Activated CD4-positive, alpha-beta T cell treated with anti-CD3 and anti-CD28 coated beads, Interleukin-2, amount 10 ng/mL, durations not matched to agents 24 days and 14 days (primary cell): ENCODE measurements at regions not wholly inside any gene's neighbourhood (a gene's known extent, or its start where the extent isn't known, plus 50 kb on each side); places are given as distances from the start of the nearest gene placed in this dataset.
"Not testable (repeated sequence)": the region's sequence is repeated elsewhere in the genome, so short reads cannot be mapped to it uniquely, and the experiment has no call there.

Experiments used
- DNase-seq: peaks from one replicate; pipeline ENCODE4 v3.0.0; 2022
- H3K27ac Mint-ChIP-seq: one replicate; pipeline ENCODE4 v1.8.0; 2022; ENCODE audit warnings: mild to moderate bottlenecking, mixed read lengths
- H3K27me3 Mint-ChIP-seq: one replicate; pipeline ENCODE4 v1.8.0; 2022; ENCODE audit warnings: mixed read lengths
- H3K36me3 Mint-ChIP-seq: one replicate; pipeline ENCODE4 v1.8.0; 2022; ENCODE audit warnings: low read depth, mild to moderate bottlenecking, mixed read lengths
- H3K4me1 Mint-ChIP-seq: one replicate; pipeline ENCODE4 v1.8.0; 2021; ENCODE audit warnings: mixed read lengths
- H3K4me3 Mint-ChIP-seq: one replicate; pipeline ENCODE4 v1.8.0; 2022; ENCODE audit warnings: mild to moderate bottlenecking, moderate library complexity, mixed read lengths
- H3K9me3 Mint-ChIP-seq: one replicate; pipeline ENCODE4 v1.8.0; 2021; ENCODE audit warnings: mixed read lengths
- intact Hi-C: fragments of 100-400 bp; cut with micrococcal nuclease; formaldehyde crosslinking; loops from one replicate; pipeline ENCODE4 v1.15.1; 2023

- intact Hi-C loops, H3K27ac Mint-ChIP-seq: not testable (repeated sequence)
Observed at GRCh38 chr10:42533866-42534265, 104.5 kb downstream of the ZNF33B start.

GRCh38 chr10:42532996-42533395, 105.4 kb downstream of the ZNF33B start:
- H3K9me3 Mint-ChIP-seq, result peaks cover 24% of the 10 kb centered on the region
- no peaks in the 10 kb centered on the region for H3K27me3 Mint-ChIP-seq
- peaks cover 25% of the 10 kb centered on the region for H3K36me3 Mint-ChIP-seq
- intact Hi-C loops, result no loop called here
- H3K4me1 Mint-ChIP-seq, result no peaks in the 10 kb centered on the region
- H3K4me3 Mint-ChIP-seq, result no peak overlapping the region
- H3K27ac Mint-ChIP-seq, result no peak overlapping the region
- no peak for DNase-seq

More at GRCh38 chr10:42533866-42534265, 104.5 kb downstream of the ZNF33B start:
- H3K4me3 Mint-ChIP-seq, H3K27me3 Mint-ChIP-seq, DNase-seq, H3K4me1 Mint-ChIP-seq: not testable (repeated sequence)
- peaks cover 34% of the 10 kb centered on the region for H3K36me3 Mint-ChIP-seq
- peaks cover 29% of the 10 kb centered on the region for H3K9me3 Mint-ChIP-seq

DNA sequence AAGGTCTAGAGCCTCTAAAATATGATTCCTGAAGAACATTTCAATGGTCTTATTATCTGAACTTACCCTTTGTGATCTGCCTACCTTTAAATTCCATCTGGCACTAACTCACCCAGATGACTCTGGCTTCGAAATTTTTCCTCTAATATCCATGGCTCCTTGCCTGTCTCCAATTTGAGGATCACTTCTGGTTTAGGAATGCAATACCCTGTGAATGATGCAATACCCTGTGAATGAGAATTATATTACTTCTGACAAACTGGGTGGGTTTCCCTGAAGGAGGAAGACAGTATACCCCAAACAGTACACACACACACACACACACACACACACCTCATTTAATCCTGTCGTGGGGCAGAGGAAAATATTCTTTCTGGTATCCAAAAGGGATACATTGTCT, 115.3 kb downstream of the ZNF33B start:
- peaks cover 34% of the 10 kb centered on the region for H3K9me3 Mint-ChIP-seq
- no peak overlapping the region for H3K27ac Mint-ChIP-seq
- H3K4me1 Mint-ChIP-seq, result no peaks in the 10 kb centered on the region
- intact Hi-C loops, result no loop called here
- H3K4me3 Mint-ChIP-seq, result no peak overlapping the region
- H3K27me3 Mint-ChIP-seq, result no peaks in the 10 kb centered on the region
- peaks cover 61% of the 10 kb centered on the region for H3K36me3 Mint-ChIP-seq
- DNase-seq, result no peak

DNA sequence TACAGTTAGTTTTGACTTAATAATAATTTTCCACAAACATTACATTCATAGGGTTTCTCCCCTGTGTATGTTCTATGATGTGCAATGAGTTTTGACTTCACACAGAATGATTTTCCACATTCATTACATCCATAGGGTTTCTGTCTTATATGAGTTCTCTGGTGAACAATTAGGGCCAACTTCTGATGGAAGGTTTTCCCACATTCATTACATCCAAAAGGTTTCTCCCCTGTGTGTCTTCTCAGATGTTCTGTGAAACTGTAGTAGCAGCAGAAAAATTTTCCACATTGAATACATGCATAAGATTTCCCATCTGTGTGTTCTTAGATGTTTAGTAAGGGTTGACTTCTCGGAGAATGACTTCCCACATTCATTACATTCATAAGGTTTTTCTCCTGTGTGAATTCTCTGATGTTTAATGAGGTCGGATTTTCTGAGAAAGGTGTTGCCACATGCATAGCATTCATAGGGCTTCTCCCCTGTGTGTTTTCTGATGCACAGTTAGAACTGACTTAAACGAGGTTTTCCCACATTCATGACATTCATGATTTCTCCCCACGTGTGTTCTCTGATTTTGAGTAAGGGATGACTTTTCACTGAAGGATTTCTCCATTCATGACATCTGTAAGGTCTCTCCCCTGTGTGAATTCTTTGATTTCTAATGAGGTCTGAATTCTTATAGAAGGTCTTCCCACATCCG, 118.5 kb downstream of the ZNF33B start:
- no peak overlapping the region for H3K4me3 Mint-ChIP-seq
- H3K27me3 Mint-ChIP-seq, result no peaks in the 10 kb centered on the region
- H3K27ac Mint-ChIP-seq, result no peak overlapping the region
- H3K4me1 Mint-ChIP-seq, result no peaks in the 10 kb centered on the region
- peaks cover 52% of the 10 kb centered on the region for H3K9me3 Mint-ChIP-seq
- intact Hi-C loops, result no loop called here
- peaks cover 63% of the 10 kb centered on the region for H3K36me3 Mint-ChIP-seq
- DNase-seq, result no peak

DNA sequence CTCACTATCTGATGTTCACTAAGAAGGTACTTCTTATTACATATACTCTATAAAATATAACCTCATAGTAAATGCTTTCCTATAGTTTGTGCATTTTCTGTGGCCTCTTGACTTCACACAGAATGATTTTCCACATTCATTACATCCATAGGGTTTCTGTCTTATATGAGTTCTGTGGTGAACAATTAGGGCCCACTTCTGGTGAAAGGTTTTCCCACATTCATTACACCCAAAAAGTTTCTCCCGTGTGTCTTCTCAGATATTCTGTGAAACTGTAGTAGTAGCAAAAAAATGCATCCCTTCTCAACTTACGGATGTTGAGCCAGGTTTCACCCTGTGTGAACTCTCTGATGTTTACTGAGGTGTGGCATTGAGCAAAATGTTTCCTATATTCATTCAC, 119.3 kb downstream of the ZNF33B start:
- Mint-ChIP-seq H3K36me3 (peaks cover 59% of the 10 kb centered on the region), H3K27ac (no peak overlapping the region), H3K4me3 (no peak overlapping the region), H3K27me3 (no peaks in the 10 kb centered on the region), H3K9me3 (peaks cover 50% of the 10 kb centered on the region), H3K4me1 (no peaks in the 10 kb centered on the region)
- intact Hi-C loops, result no loop called here
- DNase-seq, result no peak

GRCh38 chr10:42513921-42514320, 124.4 kb downstream of the ZNF33B start:
- H3K27ac Mint-ChIP-seq, result no peak overlapping the region
- peaks cover 17% of the 10 kb centered on the region for H3K36me3 Mint-ChIP-seq
- no peaks in the 10 kb centered on the region for H3K27me3 Mint-ChIP-seq
- intact Hi-C loops, result no loop called here
- H3K4me3 Mint-ChIP-seq, result no peak overlapping the region
- DNase-seq, result no peak
- H3K9me3 Mint-ChIP-seq, result peaks cover 35% of the 10 kb centered on the region
- H3K4me1 Mint-ChIP-seq, result no peaks in the 10 kb centered on the region

DNA sequence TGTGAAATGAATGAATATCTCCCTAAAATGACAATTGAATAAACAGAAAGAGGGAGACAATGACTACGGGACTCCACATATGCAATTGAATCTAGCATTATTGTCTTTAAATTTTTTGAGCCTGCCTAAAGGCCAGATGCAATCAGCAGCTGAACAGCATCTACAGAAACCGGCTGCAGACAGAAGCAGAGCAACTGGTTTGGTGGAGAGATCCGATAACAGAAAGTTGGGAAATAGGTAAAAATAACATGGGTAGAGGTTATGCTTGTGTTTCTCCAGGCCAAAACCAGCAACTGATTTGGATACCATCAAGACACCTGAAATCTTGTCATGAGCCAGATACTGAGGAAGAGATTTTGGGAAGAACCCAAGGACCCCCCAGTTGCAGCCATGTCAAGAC, 146.6 kb downstream of the ZNF33B start:
- Mint-ChIP-seq H3K9me3 (peaks cover 14% of the 10 kb centered on the region), H3K27me3 (no peaks in the 10 kb centered on the region), H3K36me3 (no peaks in the 10 kb centered on the region), H3K4me3 (no peak overlapping the region), H3K4me1 (no peaks in the 10 kb centered on the region), H3K27ac (no peak overlapping the region)
- intact Hi-C loops, result no loop called here
- DNase-seq, result no peak

- H3K27me3 Mint-ChIP-seq, result no peaks in the 10 kb centered on the region
- no peak overlapping the region for H3K4me3 Mint-ChIP-seq
- H3K27ac Mint-ChIP-seq, result no peak overlapping the region
- intact Hi-C loops, result no loop called here
- peaks cover 14% of the 10 kb centered on the region for H3K9me3 Mint-ChIP-seq
- H3K4me1 Mint-ChIP-seq, result no peaks in the 10 kb centered on the region
- H3K36me3 Mint-ChIP-seq, result no peaks in the 10 kb centered on the region
- no peak for DNase-seq
Observed at GRCh38 chr10:42491001-42491592, 147.3 kb downstream of the ZNF33B start.

- no peaks in the 10 kb centered on the region for H3K27me3 Mint-ChIP-seq
- no peak for DNase-seq
- intact Hi-C loops, result no loop called here
- peaks cover 14% of the 10 kb centered on the region for H3K9me3 Mint-ChIP-seq
- no peaks in the 10 kb centered on the region for H3K36me3 Mint-ChIP-seq
- H3K4me3 Mint-ChIP-seq, result no peak overlapping the region
- H3K4me1 Mint-ChIP-seq, result no peaks in the 10 kb centered on the region
- H3K27ac Mint-ChIP-seq, result no peak overlapping the region
Observed at GRCh38 chr10:42490368-42490767, 148.0 kb downstream of the ZNF33B start.

GRCh38 chr10:42488416-42488815, 150.0 kb downstream of the ZNF33B start:
- Mint-ChIP-seq H3K4me3 (no peak overlapping the region), H3K27ac (no peak overlapping the region), H3K36me3 (no peaks in the 10 kb centered on the region), H3K4me1 (no peaks in the 10 kb centered on the region), H3K27me3 (no peaks in the 10 kb centered on the region), H3K9me3 (peaks cover 11% of the 10 kb centered on the region)
- no peak for DNase-seq
- intact Hi-C loops, result no loop called here

GRCh38 chr10:42482411-42482810, 156.0 kb downstream of the ZNF33B start:
- Mint-ChIP-seq H3K4me3 (no peak overlapping the region), H3K36me3 (no peaks in the 10 kb centered on the region), H3K9me3 (peaks cover 8% of the 10 kb centered on the region), H3K27me3 (no peaks in the 10 kb centered on the region), H3K27ac (no peak overlapping the region), H3K4me1 (no peaks in the 10 kb centered on the region)
- intact Hi-C loops, result no loop called here
- no peak for DNase-seq

GRCh38 chr10:42479057-42479456, 159.3 kb downstream of the ZNF33B start:
- no peak overlapping the region for H3K27ac Mint-ChIP-seq
- H3K4me3 Mint-ChIP-seq, result no peak overlapping the region
- intact Hi-C loops, result no loop called here
- H3K27me3 Mint-ChIP-seq, result peaks cover 3% of the 10 kb centered on the region
- no peak for DNase-seq
- peaks cover 21% of the 10 kb centered on the region for H3K9me3 Mint-ChIP-seq
- H3K4me1 Mint-ChIP-seq, result no peaks in the 10 kb centered on the region
- H3K36me3 Mint-ChIP-seq, result peaks cover 1% of the 10 kb centered on the region

GRCh38 chr10:42477170-42477569, 161.2 kb downstream of the ZNF33B start:
- intact Hi-C loops, result no loop called here
- no peak for DNase-seq
- Mint-ChIP-seq H3K4me3 (no peak overlapping the region), H3K27me3 (peaks cover 3% of the 10 kb centered on the region), H3K4me1 (no peaks in the 10 kb centered on the region), H3K9me3 (peaks cover 21% of the 10 kb centered on the region), H3K36me3 (peaks cover 1% of the 10 kb centered on the region), H3K27ac (no peak overlapping the region)

DNA sequence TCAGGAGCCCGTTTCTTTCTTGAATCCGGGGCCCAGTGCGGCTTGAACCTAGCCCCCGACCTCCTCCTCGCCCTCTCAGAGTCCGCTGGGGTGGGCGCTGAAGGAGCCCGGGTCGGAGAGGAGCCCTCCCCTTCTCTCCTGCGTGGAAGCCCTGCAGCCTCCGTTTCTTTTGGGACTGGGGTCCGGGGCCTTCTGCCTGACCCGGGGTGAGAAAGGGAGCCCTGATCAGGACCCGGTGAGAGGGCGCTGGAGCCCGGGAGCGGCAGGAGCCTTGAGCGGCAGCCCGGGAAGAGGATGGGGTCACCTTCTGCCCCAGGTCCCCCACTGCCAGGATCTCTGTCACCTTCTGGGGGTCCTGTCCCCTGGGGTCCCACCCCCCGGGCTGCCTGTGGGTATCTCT, 162.3 kb downstream of the ZNF33B start:
- Mint-ChIP-seq H3K36me3 (peaks cover 1% of the 10 kb centered on the region), H3K27me3 (peaks cover 3% of the 10 kb centered on the region), H3K27ac (no peak overlapping the region), H3K9me3 (peaks cover 17% of the 10 kb centered on the region), H3K4me3 (no peak overlapping the region), H3K4me1 (no peaks in the 10 kb centered on the region)
- intact Hi-C loops, result no loop called here
- no peak for DNase-seq
